Endothelial cell of umbilical vein (primary cell): ENCODE measurements at regions not wholly inside any gene's neighbourhood (a gene's known extent, or its start where the extent isn't known, plus 50 kb on each side); places are given as distances from the start of the nearest gene placed in this dataset.

Experiments used
- BruUV-seq: library from RNA; stranded (reverse); fragments of 400-500 nt; replicated peaks from 2 replicates; lab custom pipeline; 2021; lab: Mats Ljungman, UMichigan
- CTCF ChIA-PET: fragments of 300-600, 350-600 bp; sonication (Branson Sonifier 250); formaldehyde crosslinking; loops from one replicate; lab custom pipeline; 2021; ENCODE audit warnings: antibody characterized with exemption, inconsistent platforms; lab: Charles Lee
- POLR2A ChIA-PET: fragments of 300-600, 350-600 bp; sonication (Branson Sonifier 250); formaldehyde crosslinking; loops from one replicate; lab custom pipeline; 2021; ENCODE audit warnings: antibody characterized with exemption, inconsistent platforms; lab: Charles Lee
- DNase-seq: peaks from one replicate; pipeline ENCODE4 v3.0.0-alpha.2; 2011; ENCODE audit warnings: low read depth, low spot score
- FAIRE-seq: peaks from 2 replicates; lab custom pipeline; 2011; peaks lifted over from hg19 to GRCh38; lab: Jason Lieb, UNC
- H2AFZ ChIP-seq: 2 replicates; pipeline ENCODE4 v1.6.0; 2012; ENCODE audit warnings: low read depth, low read length, control low read depth, inconsistent platforms
- H3K27ac ChIP-seq: 2 replicates; pipeline ENCODE4 v1.5.1; 2011; ENCODE audit warnings: low read depth, mild to moderate bottlenecking, control low read depth, low read length, moderate library complexity; ENCODE audit not compliant: insufficient read depth
- H3K27me3 ChIP-seq, 2 experiments: 2 replicates each; pipeline versions ENCODE4 v1.6.0 to v1.6.1; 2011; ENCODE audit warnings: low read length in 2 of 2, mixed read lengths in 1 of 2; ENCODE audit not compliant: control insufficient read depth in 2 of 2, insufficient read depth in 2 of 2
- H3K36me3 ChIP-seq, 2 experiments: 2 replicates in 1 of 2; 3 replicates in 1 of 2; pipeline ENCODE4 v1.5.1; 2011; ENCODE audit warnings: low read length in 2 of 2, mild to moderate bottlenecking in 1 of 2, moderate library complexity in 1 of 2; ENCODE audit not compliant: control insufficient read depth in 2 of 2, insufficient read depth in 2 of 2; ENCODE audit errors: extremely low read depth in 1 of 2
- H3K4me1 ChIP-seq: 3 replicates; pipeline ENCODE4 v1.5.1; 2011; ENCODE audit warnings: mild to moderate bottlenecking, low read length; ENCODE audit not compliant: control insufficient read depth, insufficient read depth; ENCODE audit errors: extremely low read depth
- H3K4me2 ChIP-seq: 2 replicates; pipeline ENCODE4 v1.6.1; 2011; ENCODE audit warnings: low read length, control low read depth, mixed read lengths; ENCODE audit not compliant: insufficient read depth
- H3K4me3 ChIP-seq, 3 experiments: fragments of 200-600 bp in 1 of 3; sonication (generic), shearing (Covaris generic) in 1 of 3; replicated peaks in 1 of 3; 2 replicates each; pipeline ENCODE4 v1.5.1; 2011 to 2016; ENCODE audit warnings: control low read depth in 3 of 3, low read length in 3 of 3, mild to moderate bottlenecking in 2 of 3, inconsistent platforms in 1 of 3, low read depth in 1 of 3, moderate library complexity in 1 of 3; ENCODE audit not compliant: insufficient read depth in 1 of 3
- H3K79me2 ChIP-seq: 2 replicates; pipeline ENCODE4 v1.6.0; 2012; ENCODE audit warnings: low read length, inconsistent platforms; ENCODE audit not compliant: control insufficient read depth, insufficient read depth
- H3K9ac ChIP-seq: replicated peaks from 2 replicates; pipeline ENCODE3; 2011; ENCODE audit warnings: low read length, control low read depth; ENCODE audit not compliant: insufficient read depth; ENCODE audit errors: extremely low read depth
- H3K9me1 ChIP-seq: replicated peaks from 3 replicates; pipeline ENCODE4 v1.6.0; 2011; ENCODE audit warnings: mild to moderate bottlenecking, low read length; ENCODE audit not compliant: control insufficient read depth, insufficient read depth; ENCODE audit errors: extremely low read depth
- H3K9me3 ChIP-seq: replicated peaks from 2 replicates; pipeline ENCODE4 v1.5.1; 2012; ENCODE audit warnings: low read length, inconsistent platforms; ENCODE audit not compliant: control insufficient read depth, insufficient read depth
- H4K20me1 ChIP-seq: replicated peaks from 2 replicates; pipeline ENCODE3; 2011; ENCODE audit warnings: mild to moderate bottlenecking, low read length; ENCODE audit not compliant: control insufficient read depth, insufficient read depth; ENCODE audit errors: extremely low read depth
- EZH2 ChIP-seq: IDR thresholded peaks from 2 replicates; pipeline ENCODE4 v1.6.1; 2012; ENCODE audit warnings: borderline replicate concordance, low read depth, mild to moderate bottlenecking, moderate library complexity, low read length, inconsistent platforms; ENCODE audit not compliant: severe bottlenecking
- FOS ChIP-seq: IDR thresholded peaks from 2 replicates; pipeline ENCODE4 v1.6.1; 2011; ENCODE audit warnings: mild to moderate bottlenecking, low read length, moderate library complexity, borderline replicate concordance; ENCODE audit not compliant: insufficient read depth
- GATA2 ChIP-seq: IDR thresholded peaks from 2 replicates; pipeline ENCODE4 v1.7.0; 2011; ENCODE audit warnings: low read depth, mild to moderate bottlenecking, moderate library complexity, mixed read lengths, low read length; ENCODE audit not compliant: insufficient read length, insufficient read depth
- JUN ChIP-seq: IDR thresholded peaks from 2 replicates; pipeline ENCODE4 v1.6.1; 2011; ENCODE audit warnings: borderline replicate concordance, low read depth; ENCODE audit not compliant: insufficient read length, insufficient read depth
- MYC ChIP-seq: IDR thresholded peaks from one replicate; pipeline ENCODE4 v1.6.1; 2011; ENCODE audit warnings: mild to moderate bottlenecking, low read depth, low read length
- POLR2A ChIP-seq: IDR thresholded peaks from 2 replicates; pipeline ENCODE4 v1.6.1; 2012; ENCODE audit warnings: low read depth, mild to moderate bottlenecking, control low read depth, low read length
- POLR2AphosphoS5 ChIP-seq: IDR thresholded peaks from 2 replicates; pipeline ENCODE4 v1.6.1; 2012; ENCODE audit warnings: low read depth, mild to moderate bottlenecking, control low read depth, low read length, moderate library complexity; ENCODE audit not compliant: insufficient read depth
- dilution Hi-C: fragments of 300-500 bp; cut with MboI; formaldehyde crosslinking; loops from one replicate; pipeline ENCODE4 v1.15.0; 2019; ENCODE audit warnings: low sequenced_read_pairs; ENCODE audit not compliant: extremely low pct_ligation_motif_present
- intact Hi-C: fragments of 100-400 bp; cut with micrococcal nuclease; formaldehyde crosslinking; loops from one replicate; pipeline ENCODE4 v1.10.0; 2022
- TF ChIP-seq, protein P1 (sequence below), 2 donors: IDR thresholded peaks; 1 replicate in 1 of 2; 2 replicates in 1 of 2; pipeline ENCODE4 v1.5.1; 2011; ENCODE audit warnings: low read length in 2 of 2, mild to moderate bottlenecking in 2 of 2, moderate library complexity in 2 of 2, control low read depth in 1 of 2, inconsistent platforms in 1 of 2, low read depth in 1 of 2; ENCODE audit not compliant: insufficient read depth in 1 of 2; ENCODE audit errors: extremely low read depth in 1 of 2
- TF ChIP-seq, protein P2 (sequence below): IDR thresholded peaks from 2 replicates; pipeline ENCODE4 v1.6.1; 2011; ENCODE audit not compliant: insufficient read depth, insufficient read length

- dilution Hi-C loops, result no loop called here
- DNase-seq (no peak), FAIRE-seq (no peak)
- Histone ChIP-seq H4K20me1 (no peaks in the 10 kb centered on the region), H3K4me1 (no peaks in the 10 kb centered on the region), H2AFZ (no peak overlapping the region), H3K27me3 (no peaks in the 10 kb centered on the region), H3K9me1 (no peaks in the 10 kb centered on the region), H3K4me3 (no peak overlapping the region), H3K36me3 (no peaks in the 10 kb centered on the region), H3K27ac (no peak overlapping the region), H3K79me2 (no peaks in the 10 kb centered on the region), H3K4me2 (no peak overlapping the region), H3K9ac (no peak overlapping the region), H3K9me3 (no peaks in the 10 kb centered on the region)
- CTCF ChIA-PET, result no interaction called here
- intact Hi-C loops, result no loop called here
- TF ChIP-seq MYC (no peak), JUN (no peak), FOS (no peak), EZH2 (no peak), GATA2 (no peak), POLR2AphosphoS5 (no peak), POLR2A (no peak)
- TF ChIP-seq, protein P1, sequence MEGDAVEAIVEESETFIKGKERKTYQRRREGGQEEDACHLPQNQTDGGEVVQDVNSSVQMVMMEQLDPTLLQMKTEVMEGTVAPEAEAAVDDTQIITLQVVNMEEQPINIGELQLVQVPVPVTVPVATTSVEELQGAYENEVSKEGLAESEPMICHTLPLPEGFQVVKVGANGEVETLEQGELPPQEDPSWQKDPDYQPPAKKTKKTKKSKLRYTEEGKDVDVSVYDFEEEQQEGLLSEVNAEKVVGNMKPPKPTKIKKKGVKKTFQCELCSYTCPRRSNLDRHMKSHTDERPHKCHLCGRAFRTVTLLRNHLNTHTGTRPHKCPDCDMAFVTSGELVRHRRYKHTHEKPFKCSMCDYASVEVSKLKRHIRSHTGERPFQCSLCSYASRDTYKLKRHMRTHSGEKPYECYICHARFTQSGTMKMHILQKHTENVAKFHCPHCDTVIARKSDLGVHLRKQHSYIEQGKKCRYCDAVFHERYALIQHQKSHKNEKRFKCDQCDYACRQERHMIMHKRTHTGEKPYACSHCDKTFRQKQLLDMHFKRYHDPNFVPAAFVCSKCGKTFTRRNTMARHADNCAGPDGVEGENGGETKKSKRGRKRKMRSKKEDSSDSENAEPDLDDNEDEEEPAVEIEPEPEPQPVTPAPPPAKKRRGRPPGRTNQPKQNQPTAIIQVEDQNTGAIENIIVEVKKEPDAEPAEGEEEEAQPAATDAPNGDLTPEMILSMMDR (IDR thresholded peaks at IDR 0.05; ENCODE audit: extremely low read depth in 1 of 2, insufficient read depth in 1 of 2, low read depth in 1 of 2, low read length in 2 of 2), result no peak
- TF ChIP-seq, protein P2, sequence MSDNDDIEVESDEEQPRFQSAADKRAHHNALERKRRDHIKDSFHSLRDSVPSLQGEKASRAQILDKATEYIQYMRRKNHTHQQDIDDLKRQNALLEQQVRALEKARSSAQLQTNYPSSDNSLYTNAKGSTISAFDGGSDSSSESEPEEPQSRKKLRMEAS, result no peak
- no TSS peak for BruUV-seq
- POLR2A ChIA-PET, result no interaction called here
Observed at GRCh38 chr3:151561878-151562277, 101.0 kb upstream of the IGSF10 start.
